Psoas muscle (tissue), 7 donors: ENCODE measurements at regions not wholly inside any gene's neighbourhood (a gene's known extent, or its start where the extent isn't known, plus 50 kb on each side); places are given as distances from the start of the nearest gene placed in this dataset.

Experiments used
- ATAC-seq, 4 donors: fragments of 200-7000 bp; cut with Tn5 transposase; one replicate each; pipeline ENCODE4 v1.9.1; 2020; ENCODE audit warnings: moderate library complexity in 3 of 4, mild to moderate bottlenecking in 2 of 4
- DNase-seq, 2 donors: peaks; one replicate each; pipeline ENCODE4 v3.0.0-alpha.2; 2020
- H3K27ac ChIP-seq: fragments of 200-600 bp; one replicate; pipeline ENCODE4 v1.8.0; 2022
- H3K27me3 ChIP-seq, 3 donors: fragments of 200-600 bp in 1 of 3; one replicate each; pipeline versions ENCODE4 v1.6.1 to v1.8.0; 2013 to 2022; ENCODE audit warnings: low read length in 2 of 3, mild to moderate bottlenecking in 2 of 3, moderate library complexity in 1 of 3; ENCODE audit not compliant: insufficient read depth in 3 of 3
- H3K36me3 ChIP-seq, 2 donors: fragments of 200-600 bp in 1 of 2; one replicate each; pipeline versions ENCODE4 v1.6.1 to v1.8.0; 2013 to 2022; ENCODE audit warnings: low read depth in 1 of 2, mild to moderate bottlenecking in 1 of 2, moderate library complexity in 1 of 2; ENCODE audit not compliant: insufficient read depth in 1 of 2
- H3K4me1 ChIP-seq: fragments of 200-600 bp; one replicate; pipeline ENCODE4 v1.8.0; 2022
- H3K4me3 ChIP-seq: fragments of 200-600 bp; one replicate; pipeline ENCODE4 v1.8.0; 2022; ENCODE audit warnings: mild to moderate bottlenecking
- H3K9me3 ChIP-seq: fragments of 200-600 bp; one replicate; pipeline ENCODE4 v1.8.0; 2022
- WGBS, 3 donors: extraction: QIAGEN DNeasy Blood & Tissue Kit; methylation state at CpG; one replicate each; pipeline versions ENCODE4 v1.1.6 to v1.1.7; 2013; 5-methylcytosine and 5-hydroxymethylcytosine counted together
- intact Hi-C, 2 donors: fragments of 100-400 bp; cut with DNase I; formaldehyde crosslinking; loops; one replicate each; pipeline versions ENCODE4 v1.11.0 to v1.14.2; 2022
- TF ChIP-seq, protein P1 (sequence below): fragments of 200-600 bp; IDR thresholded peaks from one replicate; pipeline ENCODE4 v1.8.0; 2022; ENCODE audit warnings: antibody characterized with exemption
- donor health status: healthy with polysubstance abuse.
- donor health status: DM: no; HTN: no; CAD: no; lungs with moderate emphysema.
- donor health status: Bipolar disorder and iron deficiency.
- donor health status: healthy.
- donor health status: DM: yes; HTN: yes; CAD: no.
- donor health status: DM: no; HTN: no; CAD: no.
- donor health status: DM: yes; HTN: yes; CAD: no.

DNA sequence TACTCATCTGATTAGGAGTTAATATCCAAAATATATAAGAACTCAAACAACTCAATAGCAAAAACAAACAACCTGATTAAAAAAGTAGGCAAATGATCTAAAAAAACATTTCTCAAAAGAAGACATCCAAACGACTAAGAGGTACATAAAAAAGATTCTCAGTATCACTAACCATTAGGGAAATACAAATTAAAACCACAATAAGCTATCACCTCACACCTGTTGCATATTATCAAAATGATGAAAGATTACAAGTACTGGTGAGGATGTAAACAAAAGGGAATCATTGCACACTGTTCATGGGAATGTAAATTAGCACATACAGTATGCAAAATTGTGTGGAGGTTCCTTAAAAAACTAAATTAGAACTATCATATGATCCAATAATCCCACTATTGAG, 865.5 kb downstream of the TMEM182 start:
- ATAC-seq: no peak
- H3K4me1 ChIP-seq: no peaks in the 10 kb centered on the region
- H3K27me3 ChIP-seq: no peaks in the 10 kb centered on the region
- peaks cover 10% of the 10 kb centered on the region for H3K9me3 ChIP-seq
- no peaks in the 10 kb centered on the region for H3K36me3 ChIP-seq
- intact Hi-C loops: no loop called here
- TF ChIP-seq, protein P1, sequence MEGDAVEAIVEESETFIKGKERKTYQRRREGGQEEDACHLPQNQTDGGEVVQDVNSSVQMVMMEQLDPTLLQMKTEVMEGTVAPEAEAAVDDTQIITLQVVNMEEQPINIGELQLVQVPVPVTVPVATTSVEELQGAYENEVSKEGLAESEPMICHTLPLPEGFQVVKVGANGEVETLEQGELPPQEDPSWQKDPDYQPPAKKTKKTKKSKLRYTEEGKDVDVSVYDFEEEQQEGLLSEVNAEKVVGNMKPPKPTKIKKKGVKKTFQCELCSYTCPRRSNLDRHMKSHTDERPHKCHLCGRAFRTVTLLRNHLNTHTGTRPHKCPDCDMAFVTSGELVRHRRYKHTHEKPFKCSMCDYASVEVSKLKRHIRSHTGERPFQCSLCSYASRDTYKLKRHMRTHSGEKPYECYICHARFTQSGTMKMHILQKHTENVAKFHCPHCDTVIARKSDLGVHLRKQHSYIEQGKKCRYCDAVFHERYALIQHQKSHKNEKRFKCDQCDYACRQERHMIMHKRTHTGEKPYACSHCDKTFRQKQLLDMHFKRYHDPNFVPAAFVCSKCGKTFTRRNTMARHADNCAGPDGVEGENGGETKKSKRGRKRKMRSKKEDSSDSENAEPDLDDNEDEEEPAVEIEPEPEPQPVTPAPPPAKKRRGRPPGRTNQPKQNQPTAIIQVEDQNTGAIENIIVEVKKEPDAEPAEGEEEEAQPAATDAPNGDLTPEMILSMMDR: no peak
- WGBS, 3 donors: 25 to 30% (median 29%) methylated on average over 1 of the region's 1 CpG
- no peak overlapping the region for H3K4me3 ChIP-seq
- DNase-seq: no peak
- H3K27ac ChIP-seq: no peak overlapping the region

DNA sequence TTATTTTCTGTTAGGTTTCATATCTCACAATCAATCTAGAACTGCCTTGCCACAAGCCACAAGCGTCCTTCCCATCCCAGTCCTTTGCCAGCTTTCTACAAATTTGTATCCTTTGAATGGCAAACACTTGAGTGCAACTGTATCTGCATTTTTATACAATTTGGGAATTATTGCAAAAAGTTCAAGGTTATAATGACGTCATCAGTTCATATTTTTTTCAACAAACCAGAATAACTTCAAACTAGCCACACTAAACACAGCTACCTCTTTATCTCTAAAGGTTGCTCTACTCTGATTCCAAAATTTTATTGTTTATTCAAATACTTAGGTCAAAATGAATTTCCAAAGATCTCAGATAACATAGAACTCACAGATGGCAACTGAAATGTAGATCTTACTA, 877.1 kb downstream of the TMEM182 start:
- H3K27ac ChIP-seq: no peak overlapping the region
- DNase-seq: no peak
- intact Hi-C loops: no loop called here
- H3K4me1 ChIP-seq: no peaks in the 10 kb centered on the region
- H3K36me3 ChIP-seq: no peaks in the 10 kb centered on the region
- H3K27me3 ChIP-seq: no peaks in the 10 kb centered on the region
- 15 to 41% (median 27%) methylated on average over 2 of the region's 2 CpGs for WGBS, 3 donors
- H3K4me3 ChIP-seq: no peak overlapping the region
- TF ChIP-seq, protein P1: no peak
- no peak for ATAC-seq
- H3K9me3 ChIP-seq: no peaks in the 10 kb centered on the region

DNA sequence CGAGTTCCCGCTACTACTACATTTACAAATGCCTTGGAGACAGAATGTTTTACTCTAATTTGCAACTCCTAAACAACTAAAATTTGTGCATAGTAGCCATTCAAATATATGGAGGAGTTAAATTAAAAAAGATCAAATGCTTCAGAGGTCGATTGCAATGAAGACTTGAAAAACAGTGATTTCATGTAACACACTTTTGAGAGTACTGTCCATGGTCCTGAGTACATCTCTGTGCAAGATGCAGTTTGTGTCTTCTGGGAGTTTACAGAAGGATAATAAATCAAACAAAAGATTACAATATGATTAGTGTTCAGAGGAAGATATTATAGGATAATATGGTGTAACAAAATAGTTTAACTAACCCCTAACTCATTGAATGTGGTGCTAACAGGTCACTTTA, 894.7 kb downstream of the TMEM182 start:
- H3K4me1 ChIP-seq: no peaks in the 10 kb centered on the region
- H3K27ac ChIP-seq: no peak overlapping the region
- intact Hi-C loops: no loop called here
- WGBS, 3 donors: 70 to 74% (median 71%) methylated on average over 3 of the region's 3 CpGs
- no peaks in the 10 kb centered on the region for H3K27me3 ChIP-seq
- ATAC-seq (no peak), DNase-seq (no peak)
- no peak overlapping the region for H3K4me3 ChIP-seq
- no peaks in the 10 kb centered on the region for H3K36me3 ChIP-seq
- no peaks in the 10 kb centered on the region for H3K9me3 ChIP-seq
- TF ChIP-seq, protein P1: no peak

DNA sequence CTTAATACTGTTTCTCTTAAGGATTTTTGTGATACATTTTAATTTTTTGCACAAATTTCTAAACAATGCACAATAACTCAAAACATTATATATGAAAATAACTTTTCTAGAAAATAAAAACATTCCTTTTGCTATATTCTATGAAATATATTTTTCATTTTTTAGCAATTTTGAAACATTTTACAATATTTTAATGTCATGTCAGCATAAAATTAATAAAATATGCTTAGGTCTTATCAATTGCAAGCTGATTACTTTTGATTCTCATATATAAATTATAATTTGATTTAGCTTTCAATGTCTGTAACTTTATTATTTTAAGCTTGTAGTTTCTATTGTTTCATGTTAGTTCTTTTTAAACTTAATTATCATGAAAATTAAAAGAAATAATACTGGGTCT, 898.7 kb downstream of the TMEM182 start:
- no peak for ATAC-seq
- no peak overlapping the region for H3K4me3 ChIP-seq
- no peaks in the 10 kb centered on the region for H3K36me3 ChIP-seq
- TF ChIP-seq, protein P1: no peak
- no peaks in the 10 kb centered on the region for H3K9me3 ChIP-seq
- H3K4me1 ChIP-seq: no peaks in the 10 kb centered on the region
- DNase-seq: no peak
- intact Hi-C loops: no loop called here
- no peaks in the 10 kb centered on the region for H3K27me3 ChIP-seq
- no peak overlapping the region for H3K27ac ChIP-seq

DNA sequence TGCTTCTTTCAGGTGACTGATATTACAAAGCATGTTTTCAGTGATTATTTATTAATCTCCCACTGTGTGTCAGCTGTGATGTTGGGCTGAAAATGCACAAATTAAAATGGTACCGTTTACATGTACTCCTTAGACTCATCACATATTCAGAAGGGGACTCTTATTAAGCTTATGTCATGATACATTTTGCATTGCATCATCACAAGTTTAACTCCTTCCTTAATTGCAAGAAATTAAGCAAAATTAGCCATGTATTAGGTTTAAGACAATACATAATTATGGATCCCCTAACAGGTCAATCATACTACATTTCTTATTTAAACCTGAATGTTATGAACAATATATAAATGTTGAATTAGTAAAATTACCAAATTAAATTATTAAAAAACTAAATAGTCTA, 899.1 kb downstream of the TMEM182 start:
- Histone ChIP-seq H3K4me3 (no peak overlapping the region), H3K27me3 (no peaks in the 10 kb centered on the region), H3K4me1 (no peaks in the 10 kb centered on the region), H3K36me3 (no peaks in the 10 kb centered on the region), H3K27ac (no peak overlapping the region), H3K9me3 (no peaks in the 10 kb centered on the region)
- DNase-seq (no peak), ATAC-seq (no peak)
- TF ChIP-seq, protein P1: no peak
- 41 to 67% (median 55%) methylated on average over 1 of the region's 1 CpG for WGBS, 3 donors
- intact Hi-C loops: no loop called here
